ENCODE measurements at regions not wholly inside any gene's neighbourhood (a gene's known extent, or its start where the extent isn't known, plus 50 kb on each side); places are given as distances from the start of the nearest gene placed in this dataset.

GRCh38 chr6:71706523-71706922 lies 179.8 kb upstream of the RIMS1 start:
- TF ChIP-seq SIN3A (IDR thresholded peaks at IDR 0.05; ENCODE audit: borderline replicate concordance, insufficient read depth, low read length): no peak
- TF ChIP-seq POLR2AphosphoS5 (IDR thresholded peaks at IDR 0.05; ENCODE audit: low read depth, low read length): no peak
- no peak for TF ChIP-seq REST (IDR thresholded peaks at IDR 0.05; ENCODE audit: insufficient read depth in 1 of 2, low read depth in 2 of 2, low read length in 2 of 2)
- TF ChIP-seq FOXP2 (optimal IDR thresholded peaks at IDR 0.05; ENCODE audit: borderline replicate concordance, extremely low read depth, extremely low read length, insufficient read depth): no peak
- TF ChIP-seq TAF1 (IDR thresholded peaks at IDR 0.05; ENCODE audit: borderline replicate concordance, insufficient read depth, low read length): no peak

- no peak for TF ChIP-seq REST (IDR thresholded peaks at IDR 0.05; ENCODE audit: insufficient read depth in 1 of 2, low read depth in 2 of 2, low read length in 2 of 2)
- TF ChIP-seq POLR2AphosphoS5 (IDR thresholded peaks at IDR 0.05; ENCODE audit: low read depth, low read length): no peak
- no peak for TF ChIP-seq SIN3A (IDR thresholded peaks at IDR 0.05; ENCODE audit: borderline replicate concordance, insufficient read depth, low read length)
- no peak for TF ChIP-seq TAF1 (IDR thresholded peaks at IDR 0.05; ENCODE audit: borderline replicate concordance, insufficient read depth, low read length)
- TF ChIP-seq FOXP2 (optimal IDR thresholded peaks at IDR 0.05; ENCODE audit: borderline replicate concordance, extremely low read depth, extremely low read length, insufficient read depth): no peak
These were observed 179.3 kb upstream of the RIMS1 start for GRCh38 chr6:71707059-71707458.

- no peak for TF ChIP-seq FOXP2 (optimal IDR thresholded peaks at IDR 0.05; ENCODE audit: borderline replicate concordance, extremely low read depth, extremely low read length, insufficient read depth)
- no peak for TF ChIP-seq POLR2AphosphoS5 (IDR thresholded peaks at IDR 0.05; ENCODE audit: low read depth, low read length)
- no peak for TF ChIP-seq REST (IDR thresholded peaks at IDR 0.05; ENCODE audit: insufficient read depth in 1 of 2, low read depth in 2 of 2, low read length in 2 of 2)
- no peak for TF ChIP-seq SIN3A (IDR thresholded peaks at IDR 0.05; ENCODE audit: borderline replicate concordance, insufficient read depth, low read length)
- TF ChIP-seq TAF1 (IDR thresholded peaks at IDR 0.05; ENCODE audit: borderline replicate concordance, insufficient read depth, low read length): no peak
These were observed 165.6 kb upstream of the RIMS1 start for GRCh38 chr6:71720705-71721104.

- TF ChIP-seq REST (IDR thresholded peaks at IDR 0.05; ENCODE audit: insufficient read depth in 1 of 2, low read depth in 2 of 2, low read length in 2 of 2): no peak
- no peak for TF ChIP-seq SIN3A (IDR thresholded peaks at IDR 0.05; ENCODE audit: borderline replicate concordance, insufficient read depth, low read length)
- TF ChIP-seq FOXP2 (optimal IDR thresholded peaks at IDR 0.05; ENCODE audit: borderline replicate concordance, extremely low read depth, extremely low read length, insufficient read depth): no peak
- TF ChIP-seq POLR2AphosphoS5 (IDR thresholded peaks at IDR 0.05; ENCODE audit: low read depth, low read length): no peak
- TF ChIP-seq TAF1 (IDR thresholded peaks at IDR 0.05; ENCODE audit: borderline replicate concordance, insufficient read depth, low read length): no peak
These were observed 164.7 kb upstream of the RIMS1 start for GRCh38 chr6:71721642-71722041.

- TF ChIP-seq TAF1 (IDR thresholded peaks at IDR 0.05; ENCODE audit: borderline replicate concordance, insufficient read depth, low read length) (no peak), FOXP2 (optimal IDR thresholded peaks at IDR 0.05; ENCODE audit: borderline replicate concordance, extremely low read depth, extremely low read length, insufficient read depth) (no peak), POLR2AphosphoS5 (IDR thresholded peaks at IDR 0.05; ENCODE audit: low read depth, low read length) (no peak), SIN3A (IDR thresholded peaks at IDR 0.05; ENCODE audit: borderline replicate concordance, insufficient read depth, low read length) (no peak), REST (IDR thresholded peaks at IDR 0.05; ENCODE audit: insufficient read depth in 1 of 2, low read depth in 2 of 2, low read length in 2 of 2) (no peak)
These were observed 163.6 kb upstream of the RIMS1 start for GRCh38 chr6:71722736-71723135.

Measured in PFSK-1 (cell line).